B cell (primary cell): ENCODE measurements at regions not wholly inside any gene's neighbourhood (a gene's known extent, or its start where the extent isn't known, plus 50 kb on each side); places are given as distances from the start of the nearest gene placed in this dataset.

Experiments
- ATAC-seq: fragments of 200-7000 bp; cut with Tn5 transposase; one replicate; pipeline ENCODE4 v1.10.0; 2021; ENCODE audit warnings: low read depth, mild to moderate bottlenecking, moderate number of reproducible peaks, moderate library complexity
- CTCF ChIA-PET: fragments of 350-600 bp; sonication (Branson Sonifier 250); formaldehyde crosslinking; loops from one replicate; lab custom pipeline; 2021; ENCODE audit warnings: antibody characterized with exemption, inconsistent platforms; lab: Charles Lee
- POLR2A ChIA-PET: fragments of 350-600 bp; sonication (Branson Sonifier 250); formaldehyde crosslinking; loops from one replicate; lab custom pipeline; 2021; ENCODE audit warnings: antibody characterized with exemption; lab: Charles Lee
- DNase-seq: peaks from one replicate; pipeline ENCODE4 v3.0.0; 2013
- H2AFZ ChIP-seq: 2 replicates; pipeline ENCODE4 v1.6.1; 2012; ENCODE audit warnings: mild to moderate bottlenecking, low read depth, low read length; ENCODE audit not compliant: insufficient read depth, poor library complexity, severe bottlenecking
- H3K27ac ChIP-seq, 2 donors: 1 replicate in 1 of 2; 2 replicates in 1 of 2; pipeline ENCODE4 v1.5.1; 2012 to 2013; ENCODE audit warnings: low read length in 2 of 2, mild to moderate bottlenecking in 2 of 2, moderate library complexity in 1 of 2
- H3K27me3 ChIP-seq, 4 experiments: fragments of 200-600 bp in 1 of 4; sonication (generic) in 1 of 4; replicated peaks in 1 of 4; 1 replicate in 2 of 4; 2 replicates in 2 of 4; pipeline versions ENCODE4 v1.6.1 to v1.7.0; 2013 to 2016; ENCODE audit warnings: low read length in 3 of 4, mild to moderate bottlenecking in 2 of 4, mixed read lengths in 1 of 4, moderate library complexity in 1 of 4; ENCODE audit not compliant: insufficient read depth in 4 of 4, control insufficient read depth in 3 of 4; ENCODE audit errors: control extremely low read depth in 1 of 4
- H3K36me3 ChIP-seq, 2 experiments: replicated peaks in 1 of 2; 1 replicate in 1 of 2; 2 replicates in 1 of 2; pipeline versions ENCODE4 v1.6.1 to v1.7.1; 2013; ENCODE audit warnings: low read length in 1 of 2; ENCODE audit not compliant: insufficient read depth in 2 of 2, control insufficient read depth in 1 of 2; ENCODE audit errors: control extremely low read depth in 1 of 2, extremely low read depth in 1 of 2
- H3K4me1 ChIP-seq, 2 donors: fragments of 200-600 bp in 1 of 2; sonication (generic) in 1 of 2; 1 replicate in 1 of 2; 2 replicates in 1 of 2; pipeline versions ENCODE4 v1.5.1 to v1.6.1; 2013 to 2017; ENCODE audit warnings: low read length in 2 of 2; ENCODE audit not compliant: control insufficient read depth in 2 of 2, insufficient read depth in 2 of 2
- H3K4me2 ChIP-seq: replicated peaks from 2 replicates; pipeline ENCODE3; 2012; ENCODE audit warnings: mild to moderate bottlenecking, low read depth, low read length; ENCODE audit not compliant: poor library complexity, severe bottlenecking
- H3K4me3 ChIP-seq, 5 experiments: fragments of 200-600 bp in 1 of 5; sonication (generic) in 1 of 5; 1 replicate in 3 of 5; 2 replicates in 2 of 5; pipeline versions ENCODE4 v1.5.1 to v1.7.0; 2011 to 2016; ENCODE audit warnings: low read length in 4 of 5, mild to moderate bottlenecking in 4 of 5, low read depth in 2 of 5, control low read depth in 1 of 5, moderate library complexity in 1 of 5; ENCODE audit not compliant: insufficient read depth in 1 of 5; ENCODE audit errors: control extremely low read depth in 1 of 5, extremely low read depth in 1 of 5
- H3K79me2 ChIP-seq: fragments of 200-600 bp; sonication (generic); one replicate; pipeline ENCODE4 v1.6.0; 2016; ENCODE audit warnings: low read length; ENCODE audit not compliant: control insufficient read depth, insufficient read depth
- H3K9ac ChIP-seq: fragments of 200-600 bp; sonication (generic); 2 replicates; pipeline ENCODE4 v1.6.1; 2017; ENCODE audit warnings: mild to moderate bottlenecking, low read length, moderate library complexity
- H3K9me3 ChIP-seq, 3 donors: one replicate each; pipeline versions ENCODE4 v1.6.1 to v1.7.1; 2013; ENCODE audit warnings: low read length in 2 of 3; ENCODE audit not compliant: control insufficient read depth in 2 of 3, insufficient read depth in 1 of 3; ENCODE audit errors: control extremely low read depth in 1 of 3
- H4K20me1 ChIP-seq: 2 replicates; pipeline ENCODE4 v1.6.0; 2012; ENCODE audit warnings: mild to moderate bottlenecking, low read length; ENCODE audit not compliant: insufficient read depth, control insufficient read depth, poor library complexity, severe bottlenecking
- H3K27ac Mint-ChIP-seq: one replicate; pipeline ENCODE4 v1.8.0; 2021; ENCODE audit warnings: mixed read lengths
- H3K27me3 Mint-ChIP-seq: one replicate; pipeline ENCODE4 v1.8.0; 2021; ENCODE audit warnings: mixed read lengths
- H3K4me1 Mint-ChIP-seq: one replicate; pipeline ENCODE4 v1.8.0; 2021; ENCODE audit warnings: mixed read lengths
- H3K4me3 Mint-ChIP-seq: one replicate; pipeline ENCODE4 v1.8.0; 2021; ENCODE audit warnings: mixed read lengths
- H3K9me3 Mint-ChIP-seq: one replicate; pipeline ENCODE4 v1.8.0; 2022; ENCODE audit warnings: mixed read lengths; ENCODE audit not compliant: insufficient read depth
- EZH2 ChIP-seq: IDR thresholded peaks from 2 replicates; pipeline ENCODE4 v1.6.1; 2012; ENCODE audit warnings: borderline replicate concordance, low read depth, mild to moderate bottlenecking, moderate library complexity, low read length; ENCODE audit not compliant: insufficient read depth, poor library complexity, severe bottlenecking
- WGBS: methylation state at CpG from one replicate; pipeline ENCODE4 v1.1.5; 2013; ENCODE audit warnings: missing lambda C conversion rate; ENCODE audit not compliant: insufficient coverage; 5-methylcytosine and 5-hydroxymethylcytosine counted together
- intact Hi-C: fragments of 100-400 bp; cut with micrococcal nuclease; formaldehyde crosslinking; loops from one replicate; pipeline ENCODE4 v1.10.0; 2022
- TF ChIP-seq, protein P1 (sequence below): fragments of 200-600 bp; IDR thresholded peaks from one replicate; pipeline ENCODE4 v1.8.0; 2022; ENCODE audit warnings: antibody characterized with exemption, mild to moderate bottlenecking

- H3K9me3 Mint-ChIP-seq, result peaks cover 3% of the 10 kb centered on the region
- Histone ChIP-seq H4K20me1 (no peaks in the 10 kb centered on the region), H3K9me3 (no peaks in the 10 kb centered on the region), H3K79me2 (no peaks in the 10 kb centered on the region), H3K4me1 (no peaks in the 10 kb centered on the region), H3K27me3 (no peaks in the 10 kb centered on the region), H3K4me2 (no peak overlapping the region), H2AFZ (no peak overlapping the region), H3K27ac (no peak overlapping the region), H3K36me3 (no peaks in the 10 kb centered on the region), H3K4me3 (no peak overlapping the region), H3K9ac (no peak overlapping the region)
- H3K4me3 Mint-ChIP-seq, result no peak overlapping the region
- H3K27me3 Mint-ChIP-seq, result no peaks in the 10 kb centered on the region
- no peak for TF ChIP-seq EZH2
- TF ChIP-seq, protein P1, sequence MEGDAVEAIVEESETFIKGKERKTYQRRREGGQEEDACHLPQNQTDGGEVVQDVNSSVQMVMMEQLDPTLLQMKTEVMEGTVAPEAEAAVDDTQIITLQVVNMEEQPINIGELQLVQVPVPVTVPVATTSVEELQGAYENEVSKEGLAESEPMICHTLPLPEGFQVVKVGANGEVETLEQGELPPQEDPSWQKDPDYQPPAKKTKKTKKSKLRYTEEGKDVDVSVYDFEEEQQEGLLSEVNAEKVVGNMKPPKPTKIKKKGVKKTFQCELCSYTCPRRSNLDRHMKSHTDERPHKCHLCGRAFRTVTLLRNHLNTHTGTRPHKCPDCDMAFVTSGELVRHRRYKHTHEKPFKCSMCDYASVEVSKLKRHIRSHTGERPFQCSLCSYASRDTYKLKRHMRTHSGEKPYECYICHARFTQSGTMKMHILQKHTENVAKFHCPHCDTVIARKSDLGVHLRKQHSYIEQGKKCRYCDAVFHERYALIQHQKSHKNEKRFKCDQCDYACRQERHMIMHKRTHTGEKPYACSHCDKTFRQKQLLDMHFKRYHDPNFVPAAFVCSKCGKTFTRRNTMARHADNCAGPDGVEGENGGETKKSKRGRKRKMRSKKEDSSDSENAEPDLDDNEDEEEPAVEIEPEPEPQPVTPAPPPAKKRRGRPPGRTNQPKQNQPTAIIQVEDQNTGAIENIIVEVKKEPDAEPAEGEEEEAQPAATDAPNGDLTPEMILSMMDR, result no peak
- no peaks in the 10 kb centered on the region for H3K4me1 Mint-ChIP-seq
- no peak for ATAC-seq
- no peak for DNase-seq
- CTCF ChIA-PET, result no interaction called here
- POLR2A ChIA-PET, result no interaction called here
- 100% methylated on average over 7 of the region's 8 CpGs for WGBS
- intact Hi-C loops, result no loop called here
- H3K27ac Mint-ChIP-seq, result no peak overlapping the region
These were observed 382.1 kb upstream of the NR2F2 start for GRCh38 chr15:95948411-95948810.

DNA sequence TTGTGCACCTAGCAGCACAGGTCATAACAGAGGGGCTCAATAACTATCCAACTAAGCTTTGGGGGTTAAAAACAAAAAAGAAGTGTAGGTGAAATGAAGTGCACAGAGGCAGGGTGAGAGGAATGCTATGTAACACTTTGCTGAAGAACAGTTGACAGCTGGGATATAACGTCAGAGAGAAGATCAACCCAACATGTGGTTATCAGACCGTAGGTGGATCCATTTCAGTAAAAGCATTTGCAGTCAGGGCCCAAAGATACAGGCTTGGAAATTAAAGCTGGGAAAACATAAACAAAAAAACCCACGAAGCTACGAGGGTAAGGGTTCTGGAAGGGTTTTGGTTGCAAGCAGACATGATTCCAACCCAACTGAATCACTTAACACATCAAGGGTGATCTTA lies 377.5 kb upstream of the NR2F2 start:
- no peak overlapping the region for H2AFZ ChIP-seq
- no peak for TF ChIP-seq EZH2
- TF ChIP-seq, protein P1, result no peak
- H3K4me1 ChIP-seq, result no peaks in the 10 kb centered on the region
- no peak for DNase-seq
- H3K36me3 ChIP-seq, result no peaks in the 10 kb centered on the region
- peaks cover 0 to 9% (median 1%) of the 10 kb centered on the region in 3 donors for H3K9me3 ChIP-seq
- intact Hi-C loops, result no loop called here
- no peak overlapping the region for H3K27ac Mint-ChIP-seq
- ATAC-seq, result no peak
- no peak overlapping the region for H3K4me3 Mint-ChIP-seq
- H3K27me3 ChIP-seq, result no peaks in the 10 kb centered on the region
- H3K4me3 ChIP-seq, result no peak overlapping the region
- no peaks in the 10 kb centered on the region for H3K79me2 ChIP-seq
- H3K4me1 Mint-ChIP-seq, result no peaks in the 10 kb centered on the region
- H3K27me3 Mint-ChIP-seq, result no peaks in the 10 kb centered on the region
- no peak overlapping the region for H3K4me2 ChIP-seq
- peaks cover 3% of the 10 kb centered on the region for H3K9me3 Mint-ChIP-seq
- H4K20me1 ChIP-seq, result no peaks in the 10 kb centered on the region
- no peak overlapping the region for H3K9ac ChIP-seq
- CTCF ChIA-PET, result interaction anchor here (1.1 kb wide), 1 partner anchor 18 kb away, joined by 3 read pairs; no protein-coding TSS in a partner anchor
- H3K27ac ChIP-seq, result no peak overlapping the region
- POLR2A ChIA-PET, result no interaction called here
- WGBS, result 100% methylated on average over 1 of the region's 4 CpGs
